A673 (cell line): ENCODE measurements at regions not wholly inside any gene's neighbourhood (a gene's known extent, or its start where the extent isn't known, plus 50 kb on each side); places are given as distances from the start of the nearest gene placed in this dataset.

Source experiments
- CTCF ChIP-seq: fragments of 300-800, 200-600 bp; sonication (generic); conservative IDR thresholded peaks from 2 replicates; pipeline ENCODE4 v1.5.1; 2017; ENCODE audit warnings: low read depth, mild to moderate bottlenecking, antibody characterized with exemption, low read length, moderate library complexity, mixed read lengths
- EZH2 ChIP-seq: fragments of 200-600 bp; sonication (generic); IDR thresholded peaks from 2 replicates; pipeline ENCODE4 v1.6.1; 2017; ENCODE audit warnings: borderline replicate concordance, low read depth, mild to moderate bottlenecking, mixed read lengths, antibody characterized with exemption, low read length; ENCODE audit not compliant: poor library complexity, severe bottlenecking

GRCh38 chr5:12204761-12205160 lies 300.5 kb upstream of the CTNND2 start:
- TF ChIP-seq CTCF (no peak), EZH2 (no peak)
